Spleen (tissue), 11 donors: ENCODE measurements at regions not wholly inside any gene's neighbourhood (a gene's known extent, or its start where the extent isn't known, plus 50 kb on each side); places are given as distances from the start of the nearest gene placed in this dataset.
"Not testable (repeated sequence)": the region's sequence is repeated elsewhere in the genome, so short reads cannot be mapped to it uniquely, and the experiment has no call there.

ENCODE experiments used
- DNase-seq: peaks from one replicate; pipeline ENCODE4 v3.0.0-alpha.2; 2020
- H3K27ac ChIP-seq, 8 donors: fragments of 200-600 bp; sonication (generic) in 7 of 8; 1 replicate in 4 of 8; 2 replicates in 4 of 8; pipeline versions ENCODE4 v1.5.0 to v1.8.0; 2016 to 2021; ENCODE audit warnings: inconsistent platforms in 4 of 8, mild to moderate bottlenecking in 4 of 8, moderate library complexity in 1 of 8
- H3K27me3 ChIP-seq, 7 donors: fragments of 200-600 bp; sonication (generic) in 6 of 7; replicated peaks in 1 of 7; 1 replicate in 4 of 7; 2 replicates in 3 of 7; pipeline versions ENCODE4 v1.5.0 to v1.8.0; 2016 to 2021; ENCODE audit warnings: inconsistent platforms in 3 of 7, mild to moderate bottlenecking in 1 of 7
- H3K36me3 ChIP-seq, 6 donors: fragments of 200-600 bp; sonication (generic) in 5 of 6; 1 replicate in 4 of 6; 2 replicates in 2 of 6; pipeline versions ENCODE4 v1.5.0 to v1.8.0; 2016 to 2021; ENCODE audit warnings: inconsistent platforms in 2 of 6
- H3K4me1 ChIP-seq, 6 donors: fragments of 200-600 bp; sonication (generic) in 5 of 6; 1 replicate in 3 of 6; 2 replicates in 3 of 6; pipeline versions ENCODE4 v1.5.0 to v1.8.0; 2016 to 2021; ENCODE audit warnings: inconsistent platforms in 3 of 6
- H3K4me3 ChIP-seq, 8 donors: fragments of 200-600 bp; sonication (generic) in 7 of 8; 1 replicate in 4 of 8; 2 replicates in 4 of 8; pipeline versions ENCODE4 v1.5.0 to v1.8.0; 2016 to 2021; ENCODE audit warnings: inconsistent platforms in 4 of 8, mild to moderate bottlenecking in 4 of 8, moderate library complexity in 2 of 8
- H3K9me3 ChIP-seq, 8 donors: fragments of 200-600 bp; sonication (generic) in 7 of 8; 1 replicate in 4 of 8; 2 replicates in 4 of 8; pipeline versions ENCODE4 v1.5.0 to v1.8.0; 2016 to 2021; ENCODE audit warnings: inconsistent platforms in 4 of 8
- POLR2A ChIP-seq, 3 donors: fragments of 450-650 bp; IDR thresholded peaks; one replicate each; pipeline ENCODE4 v1.5.1; 2017; ENCODE audit warnings: antibody characterized with exemption in 3 of 3, mild to moderate bottlenecking in 1 of 3
- POLR2AphosphoS5 ChIP-seq, 3 donors: sonication (generic); formaldehyde crosslinking; IDR thresholded peaks; one replicate each; pipeline ENCODE4 v1.5.1; 2017; ENCODE audit warnings: antibody characterized with exemption in 3 of 3
- WGBS, 5 donors: extraction: QIAGEN DNeasy Blood & Tissue Kit in 3 of 5; methylation state at CpG; one replicate each; pipeline versions ENCODE4 v1.1.5 to v1.1.7; 2013 to 2018; 5-methylcytosine and 5-hydroxymethylcytosine counted together
- intact Hi-C: fragments of 100-400 bp; cut with DNase I; formaldehyde crosslinking; loops from one replicate; pipeline ENCODE4 v1.15.0; 2023; ENCODE audit warnings: low total_unique reads
- TF ChIP-seq, protein P1 (sequence below), 11 experiments: fragments of 200-600 bp in 7 of 11; fragments of 450-650 bp in 4 of 11; sonication (generic) in 4 of 11; IDR thresholded peaks in 8 of 11; conservative IDR thresholded peaks in 3 of 11; 1 replicate in 7 of 11; 2 replicates in 4 of 11; pipeline versions ENCODE4 v1.4.0 to v1.8.0; 2016 to 2021; ENCODE audit warnings: antibody characterized with exemption in 11 of 11, inconsistent platforms in 4 of 11, mild to moderate bottlenecking in 1 of 11
- donor health status: healthy with polysubstance abuse.
- donor health status: DM: no; HTN: no; CAD: no; lungs with moderate emphysema.
- donor health status: DM: no; HTN: no; CAD: no.
- donor health status: Bipolar disorder and iron deficiency.
- donor health status: healthy.
- donor health status: DM: no; HTN: no; CAD: no.
- donor health status: DM: yes; HTN: yes; CAD: no.

DNA sequence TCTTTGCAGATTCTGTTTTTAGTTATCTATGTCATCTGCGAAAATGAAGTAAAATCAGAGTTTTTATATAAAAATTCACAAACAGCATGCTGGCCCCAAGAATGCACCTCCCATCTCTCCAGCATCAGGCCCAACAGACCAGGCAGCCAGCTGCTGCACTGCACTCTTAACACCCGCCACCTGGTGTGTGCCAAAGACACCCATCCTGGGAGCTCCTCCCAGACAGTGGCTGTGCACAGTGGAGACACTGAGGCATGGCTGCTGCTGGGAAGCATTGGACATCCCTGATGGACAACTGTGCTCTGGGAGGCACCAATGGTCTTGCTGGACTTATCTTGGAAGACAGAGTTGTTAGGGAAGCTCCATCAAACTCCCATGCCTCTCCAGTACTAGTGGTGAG lies 817.2 kb downstream of the TMEM121 start:
- H3K4me1 ChIP-seq: no peaks in the 10 kb centered on the region
- H3K27ac ChIP-seq: no peak overlapping the region
- no peak for TF ChIP-seq POLR2A (IDR thresholded peaks at IDR 0.05)
- no peak for TF ChIP-seq POLR2AphosphoS5 (IDR thresholded peaks at IDR 0.05)
- TF ChIP-seq, protein P1, sequence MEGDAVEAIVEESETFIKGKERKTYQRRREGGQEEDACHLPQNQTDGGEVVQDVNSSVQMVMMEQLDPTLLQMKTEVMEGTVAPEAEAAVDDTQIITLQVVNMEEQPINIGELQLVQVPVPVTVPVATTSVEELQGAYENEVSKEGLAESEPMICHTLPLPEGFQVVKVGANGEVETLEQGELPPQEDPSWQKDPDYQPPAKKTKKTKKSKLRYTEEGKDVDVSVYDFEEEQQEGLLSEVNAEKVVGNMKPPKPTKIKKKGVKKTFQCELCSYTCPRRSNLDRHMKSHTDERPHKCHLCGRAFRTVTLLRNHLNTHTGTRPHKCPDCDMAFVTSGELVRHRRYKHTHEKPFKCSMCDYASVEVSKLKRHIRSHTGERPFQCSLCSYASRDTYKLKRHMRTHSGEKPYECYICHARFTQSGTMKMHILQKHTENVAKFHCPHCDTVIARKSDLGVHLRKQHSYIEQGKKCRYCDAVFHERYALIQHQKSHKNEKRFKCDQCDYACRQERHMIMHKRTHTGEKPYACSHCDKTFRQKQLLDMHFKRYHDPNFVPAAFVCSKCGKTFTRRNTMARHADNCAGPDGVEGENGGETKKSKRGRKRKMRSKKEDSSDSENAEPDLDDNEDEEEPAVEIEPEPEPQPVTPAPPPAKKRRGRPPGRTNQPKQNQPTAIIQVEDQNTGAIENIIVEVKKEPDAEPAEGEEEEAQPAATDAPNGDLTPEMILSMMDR (IDR thresholded peaks at IDR 0.05 in 8 of 11, conservative IDR thresholded peaks at IDR 0.05 in 3 of 11): no peak
- H3K4me3 ChIP-seq: no peak overlapping the region
- H3K36me3 ChIP-seq: no peaks in the 10 kb centered on the region
- intact Hi-C loops: no loop called here
- H3K9me3 ChIP-seq: no peaks in the 10 kb centered on the region
- H3K27me3 ChIP-seq: peaks cover 0 to 6% (median 0%) of the 10 kb centered on the region in 7 donors
- WGBS, 5 donors: 62 to 75% (median 65%) methylated on average over 2 of the region's 2 CpGs
- no peak for DNase-seq

DNA sequence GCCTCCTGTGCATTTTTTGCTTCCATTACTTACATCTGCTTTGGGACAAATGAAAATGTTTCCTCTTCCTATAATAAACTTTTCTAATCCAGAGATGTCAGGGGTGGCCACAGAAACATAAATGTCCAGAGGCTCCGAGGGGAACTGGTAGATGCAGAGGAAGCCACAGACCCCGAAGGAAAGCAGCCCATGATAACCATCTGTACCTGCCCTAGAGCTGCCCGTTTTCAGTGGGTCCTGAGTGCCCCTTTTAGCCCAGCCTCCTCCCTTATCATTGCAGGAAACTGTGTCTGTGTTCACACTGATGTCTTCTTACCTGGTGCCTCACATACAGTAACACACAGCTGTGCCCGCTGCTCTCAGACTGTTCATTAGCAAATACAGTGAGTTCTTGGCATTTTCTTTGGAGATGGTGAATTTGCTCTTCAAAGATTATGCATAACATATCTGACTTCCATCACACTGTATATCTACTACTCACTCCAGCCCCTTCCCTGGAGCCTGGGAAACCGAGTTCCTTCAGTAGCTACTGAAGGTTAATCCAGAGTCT lies 817.8 kb downstream of the TMEM121 start:
- H3K4me3 ChIP-seq, intact Hi-C loops, H3K27me3 ChIP-seq, H3K36me3 ChIP-seq, H3K4me1 ChIP-seq, H3K9me3 ChIP-seq, DNase-seq, H3K27ac ChIP-seq: not testable (repeated sequence)
- WGBS, 5 donors: 14 to 29% (median 22%) methylated on average over 4 to 5 of the region's 5 CpGs

DNA sequence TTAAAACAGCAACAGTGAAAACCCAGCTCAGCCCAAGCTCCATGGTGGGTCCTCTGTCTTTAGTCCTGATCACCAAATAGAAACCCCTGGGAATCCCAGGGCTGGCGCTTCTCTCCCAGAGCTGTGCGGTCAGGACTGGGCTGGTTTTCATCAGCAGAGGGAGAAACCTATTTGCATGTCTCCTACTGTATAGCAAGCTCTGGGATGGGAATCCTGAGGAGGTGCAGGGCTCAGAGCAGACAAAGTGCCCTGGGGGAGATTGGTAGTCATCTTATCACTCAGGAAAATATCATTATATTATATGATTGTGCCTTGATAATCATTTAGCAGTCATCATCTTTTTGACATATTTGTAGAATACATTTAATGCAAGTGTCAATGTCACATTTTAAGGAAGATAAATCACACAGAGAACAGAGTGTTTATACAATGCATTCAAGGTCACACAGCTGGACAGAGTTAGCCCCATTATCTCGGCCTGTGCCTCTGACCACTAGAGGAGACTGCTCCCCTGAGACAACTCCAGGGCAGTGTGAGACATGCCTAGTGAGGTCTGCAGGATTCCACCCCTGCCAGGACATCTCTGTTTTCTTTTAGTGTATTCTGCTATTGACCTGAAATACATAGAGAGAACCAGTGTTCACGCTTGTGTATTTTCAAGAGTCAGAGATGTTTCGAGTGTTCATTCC lies 818.6 kb downstream of the TMEM121 start:
- H3K27ac ChIP-seq, H3K36me3 ChIP-seq, H3K4me1 ChIP-seq, H3K4me3 ChIP-seq, H3K27me3 ChIP-seq, DNase-seq, H3K9me3 ChIP-seq, intact Hi-C loops: not testable (repeated sequence)
- 72 to 89% (median 79%) methylated on average over 3 to 5 of the region's 5 CpGs for WGBS, 5 donors

DNA sequence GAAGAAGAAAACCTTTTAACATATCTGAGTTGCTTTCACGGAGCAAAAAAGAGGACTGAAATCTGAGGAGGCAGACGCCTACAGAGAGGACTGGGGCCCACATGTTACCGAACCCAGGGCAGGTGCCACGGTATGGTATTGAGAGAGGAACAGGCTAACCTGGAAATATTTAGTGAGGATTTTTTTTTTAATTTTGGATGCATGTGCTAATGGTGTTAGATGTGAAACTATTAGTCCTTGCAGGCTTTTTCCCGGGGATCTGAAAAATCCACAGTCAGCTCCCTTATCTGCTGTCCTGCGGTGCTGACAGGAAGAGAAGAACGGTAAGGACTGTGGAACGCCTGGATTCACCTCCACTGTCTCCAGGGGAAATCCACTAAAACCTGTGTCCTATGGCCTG lies 819.7 kb downstream of the TMEM121 start:
- Histone ChIP-seq H3K27ac (no peak overlapping the region), H3K27me3 (peaks cover 0 to 6% (median 0%) of the 10 kb centered on the region in 7 donors), H3K4me3 (no peak overlapping the region), H3K9me3 (no peaks in the 10 kb centered on the region), H3K36me3 (no peaks in the 10 kb centered on the region), H3K4me1 (peaks cover 0 to 3% (median 0%) of the 10 kb centered on the region in 6 donors)
- 71 to 85% (median 80%) methylated on average over 8 of the region's 8 CpGs for WGBS, 5 donors
- TF ChIP-seq, protein P1 (IDR thresholded peaks at IDR 0.05 in 8 of 11, conservative IDR thresholded peaks at IDR 0.05 in 3 of 11): no peak
- no peak for TF ChIP-seq POLR2AphosphoS5 (IDR thresholded peaks at IDR 0.05)
- no peak for TF ChIP-seq POLR2A (IDR thresholded peaks at IDR 0.05)
- no peak for DNase-seq
- intact Hi-C loops: no loop called here

DNA sequence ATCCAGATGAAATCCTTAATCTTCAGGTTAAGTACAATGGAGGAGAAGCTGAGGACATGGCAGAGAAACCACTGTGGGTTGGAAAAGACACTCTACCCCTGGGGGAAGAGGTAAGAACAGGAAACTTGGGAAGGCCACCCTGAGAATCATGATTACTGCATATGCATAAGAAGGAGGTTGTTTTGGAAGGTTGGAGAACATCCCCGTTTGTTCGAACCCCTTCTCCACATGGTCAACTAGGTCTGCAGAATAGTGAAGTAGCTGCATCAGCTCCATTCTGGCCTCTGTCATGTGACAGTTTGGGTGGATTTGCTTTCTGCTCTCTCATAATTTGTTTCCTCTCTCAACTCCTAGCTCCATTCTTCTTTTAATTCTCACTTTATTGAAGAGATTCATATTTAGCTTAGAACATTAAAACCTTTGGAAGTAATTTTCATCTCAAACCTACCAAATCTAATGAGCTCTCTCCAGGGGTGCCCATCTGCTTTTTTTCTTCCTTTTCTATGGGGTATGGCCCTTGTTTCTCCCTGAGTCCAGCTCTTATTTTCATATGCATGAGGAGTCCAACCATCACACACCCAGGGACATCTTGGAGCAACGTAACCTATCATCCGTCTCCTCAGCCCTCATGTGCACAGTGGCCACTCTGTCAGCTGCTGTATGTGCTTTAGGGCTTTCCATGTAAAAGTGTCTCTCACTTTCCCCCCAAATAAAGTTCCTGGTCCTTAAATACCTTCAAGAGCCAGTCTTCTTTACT lies 820.3 kb downstream of the TMEM121 start:
- Histone ChIP-seq H3K4me1 (peaks cover 0 to 3% (median 0%) of the 10 kb centered on the region in 6 donors), H3K4me3 (no peak overlapping the region), H3K36me3 (no peaks in the 10 kb centered on the region), H3K27me3 (peaks cover 0 to 6% (median 0%) of the 10 kb centered on the region in 7 donors), H3K9me3 (no peaks in the 10 kb centered on the region), H3K27ac (no peak overlapping the region)
- no peak for DNase-seq
- WGBS, 5 donors: 83 to 95% (median 92%) methylated on average over 4 of the region's 4 CpGs
- intact Hi-C loops: no loop called here
- TF ChIP-seq POLR2AphosphoS5 (IDR thresholded peaks at IDR 0.05) (no peak), POLR2A (IDR thresholded peaks at IDR 0.05) (no peak)
- TF ChIP-seq, protein P1 (IDR thresholded peaks at IDR 0.05 in 8 of 11, conservative IDR thresholded peaks at IDR 0.05 in 3 of 11): no peak
